Embryonic facial prominence (tissue), 1 donor: ENCODE measurements at regions not wholly inside any gene's neighbourhood (a gene's known extent, or its start where the extent isn't known, plus 50 kb on each side); places are given as distances from the start of the nearest gene placed in this dataset.

ENCODE experiments used
- DNase-seq: peaks from one replicate; pipeline ENCODE4 v3.0.0-alpha.2; 2016; ENCODE audit errors: extremely low spot score

DNA sequence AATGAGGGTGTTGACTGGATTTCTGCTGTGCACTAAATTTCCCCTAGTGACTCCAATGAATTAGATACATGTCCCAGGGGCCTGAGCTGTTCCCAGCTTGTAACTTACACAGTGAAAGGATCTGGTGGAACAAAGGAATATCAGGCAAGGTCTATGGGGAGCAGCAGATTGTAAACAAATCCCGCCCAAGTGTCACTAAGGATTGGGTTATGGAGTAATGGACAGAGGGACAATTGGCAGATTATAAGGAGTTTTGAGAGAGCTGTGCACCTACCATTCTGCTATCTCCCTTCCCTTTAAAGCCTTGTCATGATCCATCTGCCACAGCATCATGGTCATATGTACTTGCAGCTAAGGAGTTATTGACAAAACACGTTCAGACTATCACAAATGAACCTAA is 183.0 kb downstream of the RAB11FIP2 start:
- no peak for DNase-seq

DNA sequence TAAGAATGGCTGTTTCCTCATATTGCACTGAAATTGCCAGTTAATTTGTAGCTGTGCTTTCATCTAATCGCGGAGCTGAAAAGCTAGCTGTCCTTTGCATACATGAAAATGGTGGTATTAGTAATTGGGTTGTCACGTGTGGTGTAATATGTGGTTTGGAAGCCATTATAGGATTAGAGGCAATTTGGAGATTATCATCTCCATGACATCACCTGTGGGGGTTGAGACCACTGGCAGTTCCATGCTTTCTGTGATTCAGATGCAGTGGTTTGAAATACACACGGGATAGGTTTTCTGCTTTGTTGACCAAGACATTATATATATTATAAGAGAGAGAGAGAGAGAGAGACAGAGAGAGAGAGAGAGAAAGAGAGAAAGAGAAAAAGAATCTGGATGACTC is 180.8 kb downstream of the RAB11FIP2 start:
- no peak for DNase-seq

DNA sequence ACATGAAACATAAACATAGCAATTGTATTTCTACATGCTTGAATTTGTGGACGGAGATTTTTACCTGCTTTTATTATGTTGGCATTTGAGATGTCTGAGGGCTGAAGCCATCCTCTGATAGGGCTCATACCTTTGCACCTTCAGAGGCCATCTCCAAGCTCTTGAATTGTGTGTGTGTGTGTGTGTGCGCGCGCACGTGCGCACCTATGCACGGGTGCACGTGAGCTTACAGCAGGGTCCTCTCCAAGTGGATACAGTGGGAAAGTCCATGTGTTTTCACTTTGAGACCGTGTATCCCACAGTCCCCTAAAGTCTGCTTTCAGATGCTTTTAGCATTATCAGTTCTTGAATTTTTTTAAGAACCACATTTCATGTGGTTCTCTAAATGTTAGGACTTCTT is 178.6 kb downstream of the RAB11FIP2 start:
- DNase-seq = no peak

DNA sequence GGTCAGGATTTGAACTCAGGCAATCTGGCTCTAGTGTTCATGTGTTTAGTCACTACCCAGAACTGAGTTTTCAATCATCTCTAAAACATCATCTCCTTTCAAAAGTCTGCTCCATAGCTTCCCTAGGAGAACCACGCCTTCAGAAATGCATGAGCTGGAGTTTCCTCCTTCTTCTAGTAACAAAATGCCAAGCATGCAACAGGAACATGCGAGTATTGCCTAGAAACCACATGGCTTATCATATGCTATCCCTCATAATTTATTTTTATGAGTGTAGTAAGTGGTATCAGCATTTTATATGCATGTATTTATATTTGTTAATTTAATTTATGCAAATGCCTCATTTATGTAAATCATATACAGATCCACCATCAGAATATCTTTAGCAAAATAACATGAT is 170.9 kb downstream of the RAB11FIP2 start:
- DNase-seq = no peak

DNA sequence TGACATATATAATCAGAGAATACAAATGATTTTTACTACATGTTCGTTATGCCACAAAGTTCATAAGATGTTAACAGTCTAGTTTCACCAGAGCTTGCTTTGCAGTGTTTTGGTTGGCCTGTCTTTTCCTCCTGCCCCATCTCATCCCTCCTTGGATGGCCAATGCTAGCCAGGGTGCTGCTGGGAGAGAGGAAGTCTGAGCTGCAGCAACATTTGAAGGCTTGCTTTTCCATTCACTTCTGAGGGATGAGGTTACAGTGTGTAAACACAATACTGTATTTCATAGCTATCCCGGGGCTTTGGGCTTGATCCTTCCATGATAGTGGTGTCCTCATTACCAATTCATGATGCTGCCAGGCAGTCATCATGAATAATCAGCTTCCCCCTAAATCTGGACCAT is 170.5 kb downstream of the RAB11FIP2 start:
- DNase-seq = no peak

DNA sequence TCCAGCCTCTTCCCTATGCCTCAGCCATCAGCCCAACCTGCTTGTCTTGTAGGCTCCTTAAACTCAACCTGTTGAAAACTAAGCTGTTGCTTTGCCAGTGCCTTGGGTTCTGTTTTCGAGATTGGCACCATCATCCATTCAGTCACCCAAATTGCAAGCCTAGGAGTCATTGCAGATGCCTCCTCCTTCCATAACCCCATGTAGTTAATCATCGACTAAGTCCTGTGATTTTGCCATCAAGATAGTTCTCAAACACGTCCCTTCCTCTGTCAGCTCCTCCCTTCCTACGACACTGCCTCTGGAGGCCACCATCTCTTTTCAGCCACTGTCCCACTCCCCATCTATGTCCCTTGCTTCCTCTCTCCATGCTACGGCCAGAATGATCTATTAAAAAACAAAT is 168.1 kb downstream of the RAB11FIP2 start:
- no peak for DNase-seq

DNA sequence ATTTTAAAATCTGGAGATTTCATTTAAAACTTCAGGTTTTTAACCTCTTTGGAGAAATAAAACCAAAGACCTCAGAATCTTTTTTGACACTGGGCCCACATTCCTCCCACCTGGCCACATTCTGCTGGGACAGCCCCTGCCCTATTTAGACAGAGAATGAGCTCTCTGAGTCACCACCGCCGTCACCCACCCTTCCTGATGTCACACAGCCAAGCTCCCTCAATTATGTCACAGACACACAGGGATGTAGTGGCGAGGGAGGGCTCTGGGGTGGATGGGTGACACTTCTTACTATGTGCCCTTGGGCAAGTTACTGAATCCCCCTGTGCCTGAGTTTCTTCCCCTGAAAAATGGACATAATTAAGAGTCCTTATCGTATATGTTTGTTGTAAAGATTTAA is 162.6 kb downstream of the RAB11FIP2 start:
- no peak for DNase-seq

DNA sequence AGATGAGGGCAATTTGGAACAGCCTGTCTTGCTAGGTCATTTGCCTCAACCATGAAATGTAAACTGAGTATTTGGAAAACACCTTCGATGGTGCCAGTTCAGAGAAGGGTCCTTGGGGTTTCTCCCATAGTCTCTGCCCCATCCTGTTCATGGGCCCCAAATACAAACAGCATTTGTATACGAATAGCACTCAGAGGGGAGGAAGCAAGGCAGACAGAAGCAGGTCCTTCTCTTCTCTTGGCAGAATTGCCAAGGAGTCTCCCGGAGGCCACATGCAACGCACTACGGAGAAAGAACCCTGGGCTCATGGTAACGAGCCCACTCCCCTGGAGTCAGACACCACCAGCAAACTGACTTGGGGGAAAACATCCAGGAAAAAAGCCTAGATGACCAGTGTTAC is 162.1 kb downstream of the RAB11FIP2 start:
- no peak for DNase-seq

DNA sequence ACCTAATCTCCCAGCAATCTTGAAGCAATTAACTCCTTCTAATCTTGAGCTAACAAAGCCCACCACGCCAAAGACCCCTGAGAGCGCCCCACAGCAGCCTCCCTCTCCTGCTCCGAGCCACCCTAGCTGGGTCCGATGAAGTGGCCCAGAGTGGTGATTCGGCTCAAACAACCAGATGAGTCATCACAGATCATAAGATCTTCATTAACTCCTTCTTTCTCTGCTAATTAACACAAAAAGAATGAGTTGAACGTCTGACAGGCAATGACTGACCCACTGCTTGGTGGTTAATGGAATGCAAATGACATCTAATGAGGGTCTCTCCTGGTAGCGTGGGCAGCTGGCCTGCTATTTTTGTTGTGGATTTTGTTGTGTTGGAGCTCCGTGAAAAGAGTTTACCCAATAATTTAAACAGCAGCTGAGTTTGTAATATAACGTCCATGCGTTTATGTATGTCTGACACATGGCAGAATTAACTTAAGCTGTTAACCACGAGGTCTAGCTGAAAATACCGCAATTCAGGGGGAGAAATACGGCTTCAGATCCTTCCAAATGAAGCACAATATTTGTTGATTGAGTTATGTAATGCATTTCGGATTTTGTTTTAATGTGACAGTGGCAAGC is 161.4 kb downstream of the RAB11FIP2 start:
- DNase-seq = no peak

DNA sequence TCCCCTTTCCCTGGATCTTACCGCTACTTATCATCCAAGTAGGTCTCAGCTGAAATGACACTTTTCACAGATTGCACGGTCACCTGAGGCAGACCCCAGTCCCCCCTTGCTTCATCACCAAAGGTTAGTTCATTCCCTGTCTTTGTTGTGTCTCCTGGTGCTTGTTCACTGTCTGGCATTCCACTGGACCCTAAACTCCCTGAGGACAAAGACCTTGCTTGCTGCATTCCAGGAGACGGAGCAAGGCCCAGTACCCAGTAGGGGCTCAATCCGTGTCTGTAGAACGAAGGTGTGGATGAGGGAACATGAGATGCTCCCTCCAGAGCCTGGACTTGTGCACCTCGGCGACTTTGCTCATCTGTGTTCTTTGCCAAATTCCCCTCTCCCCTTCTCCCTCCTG is 160.0 kb downstream of the RAB11FIP2 start:
- no peak for DNase-seq

DNA sequence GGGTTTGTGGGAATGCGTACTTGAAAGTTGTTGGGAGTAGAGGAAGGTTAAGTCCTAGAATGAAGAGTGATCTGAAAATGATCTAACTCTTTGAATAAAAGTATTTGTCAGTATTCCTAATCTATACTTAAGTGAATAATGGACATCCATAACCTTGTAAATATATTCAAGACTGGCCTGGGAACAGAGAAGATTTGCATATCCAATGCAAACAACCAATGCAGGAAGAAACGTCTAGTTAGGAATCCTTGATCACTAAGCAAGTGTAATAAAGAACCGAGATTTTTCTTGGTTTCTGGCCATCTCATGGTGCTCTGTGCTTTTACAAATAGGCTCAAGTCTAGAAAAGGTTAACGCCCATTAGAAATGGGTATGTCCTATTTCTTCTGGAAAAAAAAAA is 157.1 kb downstream of the RAB11FIP2 start:
- no peak for DNase-seq

DNA sequence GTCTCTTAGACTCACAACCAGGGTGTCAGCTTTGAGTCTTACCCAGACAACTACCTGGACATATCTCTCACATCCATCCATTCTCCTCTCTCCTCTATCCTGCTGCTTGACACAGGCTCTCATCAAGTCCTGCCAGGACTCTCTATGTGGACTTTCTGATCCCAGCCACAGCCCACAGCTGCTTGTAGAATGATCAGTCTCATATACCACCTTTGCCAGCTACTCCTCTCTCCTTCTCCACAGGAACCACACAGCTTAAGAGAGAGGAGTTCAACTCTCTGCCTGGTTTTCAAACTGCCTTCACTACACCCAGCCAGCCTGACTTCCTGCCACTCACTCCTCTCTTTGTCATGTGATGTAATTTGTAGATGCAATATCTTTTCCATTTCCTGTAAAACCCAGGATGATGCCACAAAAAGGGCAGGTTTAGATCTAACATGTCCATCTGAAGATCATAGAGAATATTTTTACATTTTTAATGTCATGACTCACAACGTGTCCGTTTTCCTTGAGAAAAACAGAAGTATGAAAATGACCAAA is 154.0 kb downstream of the RAB11FIP2 start:
- DNase-seq = no peak

DNA sequence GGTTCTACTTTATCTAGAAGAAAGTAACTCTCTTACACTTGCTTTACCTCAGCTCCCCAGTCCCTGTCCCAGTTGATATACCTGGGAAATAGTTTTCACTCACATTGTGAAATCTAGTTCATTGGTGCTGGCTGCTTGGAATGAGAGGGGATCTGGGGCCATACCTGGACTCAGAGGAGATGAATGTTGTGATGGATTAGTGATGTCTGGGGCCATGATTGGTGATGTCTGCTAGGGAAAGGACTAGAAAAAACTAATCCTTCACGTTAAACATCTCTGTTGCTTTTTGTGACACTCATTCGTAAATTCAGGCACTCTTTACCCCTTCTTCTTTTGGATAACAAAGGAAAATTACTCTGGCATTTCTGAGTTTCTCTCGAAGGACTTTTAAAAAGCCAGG is 152.4 kb downstream of the RAB11FIP2 start:
- DNase-seq = no peak

DNA sequence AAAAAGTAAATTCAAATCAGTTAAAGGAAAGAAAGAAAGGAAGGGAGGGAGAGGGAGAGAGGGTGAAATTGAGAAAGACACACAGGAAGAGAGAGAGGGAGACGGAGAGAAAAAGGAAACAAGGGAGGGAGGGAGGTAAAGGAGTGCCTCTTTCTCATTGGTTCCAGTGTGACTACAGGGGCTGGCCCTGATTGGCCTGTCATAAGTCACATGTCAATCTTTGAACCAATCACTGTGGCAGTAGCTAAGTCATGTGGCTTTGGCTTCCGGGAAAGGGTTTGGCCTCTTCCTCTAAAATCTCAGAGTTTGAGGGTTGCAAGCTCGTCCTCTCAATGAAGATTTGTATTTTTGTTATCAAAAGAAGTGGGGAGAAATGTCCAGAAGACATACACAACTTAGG is 150.2 kb downstream of the RAB11FIP2 start:
- no peak for DNase-seq

DNA sequence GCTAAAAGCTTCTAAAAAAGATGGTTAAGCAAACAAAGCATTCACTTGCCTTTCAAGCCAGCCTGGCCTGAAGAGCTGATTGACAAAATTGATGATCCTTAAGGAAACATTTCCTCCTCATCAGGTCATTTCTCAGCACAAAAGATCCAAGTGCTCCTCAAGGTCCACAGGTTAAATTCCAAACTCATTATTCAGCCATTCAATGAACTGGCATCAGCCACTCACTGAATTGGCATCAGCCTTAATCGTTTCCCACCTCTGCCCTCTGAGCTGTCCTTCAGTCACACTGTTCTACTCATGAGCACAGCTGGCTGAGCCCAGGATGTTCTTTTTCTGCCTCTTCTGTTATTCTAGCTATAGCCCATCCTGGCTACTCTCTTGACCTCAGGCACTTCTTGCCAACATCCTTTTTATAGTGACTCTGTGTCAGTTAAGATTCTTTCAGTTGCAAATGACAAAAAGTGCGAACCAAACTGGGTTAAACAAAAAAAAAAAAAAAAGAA is 147.5 kb downstream of the RAB11FIP2 start:
- DNase-seq = no peak

DNA sequence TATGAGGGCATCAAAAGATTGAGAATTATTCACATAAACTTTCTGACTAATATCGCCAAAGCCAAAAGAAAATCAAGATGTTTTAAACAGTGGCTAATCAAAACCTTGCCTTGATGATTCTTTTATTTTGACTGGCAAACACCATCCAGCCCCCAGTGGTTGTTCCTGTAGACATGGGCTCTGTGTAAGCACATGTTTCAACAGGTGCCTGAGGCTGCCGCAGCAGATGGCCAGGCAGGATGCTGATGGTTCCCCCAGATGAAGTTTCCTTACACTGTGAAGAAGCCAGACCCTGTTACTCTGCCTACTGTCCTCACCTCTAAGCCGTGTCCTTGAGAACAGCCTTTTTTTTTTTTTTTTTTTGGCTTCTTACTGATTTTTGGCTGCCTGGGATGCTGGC is 146.5 kb downstream of the RAB11FIP2 start:
- DNase-seq = no peak

DNA sequence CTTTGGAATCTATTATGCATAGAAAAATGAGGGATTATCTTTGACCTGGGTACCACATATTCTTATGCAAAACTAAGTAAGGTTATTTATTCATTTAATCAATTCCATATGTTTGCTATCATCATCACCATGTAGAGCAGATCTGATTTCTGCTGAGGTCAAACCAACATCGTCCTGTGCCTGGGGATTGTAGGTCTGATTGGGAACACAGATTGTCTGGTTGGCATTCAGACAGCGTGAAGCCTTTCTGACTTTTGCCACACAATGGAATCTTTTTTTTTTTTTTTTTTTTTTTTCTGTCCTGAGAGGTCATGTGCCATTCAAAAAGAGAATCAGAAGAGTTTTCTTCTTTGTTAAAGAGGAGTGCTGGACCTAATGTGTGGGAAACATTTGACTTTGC is 142.9 kb downstream of the RAB11FIP2 start:
- no peak for DNase-seq

DNA sequence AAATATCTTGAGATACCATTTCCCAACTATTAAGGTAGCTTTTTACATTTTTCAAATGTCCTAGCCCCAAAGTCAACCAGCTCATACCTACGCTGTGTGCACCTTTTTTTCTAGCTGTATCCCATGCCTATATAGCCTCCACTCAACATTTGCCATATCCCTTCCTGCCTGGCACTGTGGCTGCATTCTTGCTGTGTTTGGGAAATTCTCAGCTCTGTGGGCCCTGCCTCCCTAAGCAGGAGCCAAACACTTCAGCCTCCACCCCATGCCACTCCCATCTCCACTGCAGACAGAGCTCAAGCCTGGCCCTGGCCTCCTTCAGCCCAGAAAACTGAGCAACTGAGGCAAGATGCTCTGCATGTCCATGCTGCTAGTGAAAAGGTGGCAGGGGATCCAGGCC is 141.3 kb downstream of the RAB11FIP2 start:
- no peak for DNase-seq

DNA sequence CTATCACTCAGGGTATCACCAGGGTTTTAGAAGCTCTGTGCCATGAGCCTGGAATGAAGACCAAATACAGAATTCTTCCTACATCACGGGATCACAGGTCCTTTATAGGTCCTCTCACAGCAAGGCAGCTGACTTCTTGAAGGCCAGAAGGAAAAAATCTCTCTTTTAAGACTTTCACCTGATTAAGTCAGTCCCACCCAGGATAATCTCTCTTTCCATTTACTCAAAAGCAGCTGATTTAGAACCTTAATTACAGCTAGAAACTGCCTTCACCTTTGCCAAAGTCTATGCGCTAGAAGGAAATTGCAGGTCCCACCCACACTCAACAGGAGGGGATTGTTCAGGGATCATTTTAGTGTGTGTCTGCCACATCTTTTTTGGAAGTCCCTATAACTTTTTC is 135.1 kb downstream of the RAB11FIP2 start:
- no peak for DNase-seq

DNA sequence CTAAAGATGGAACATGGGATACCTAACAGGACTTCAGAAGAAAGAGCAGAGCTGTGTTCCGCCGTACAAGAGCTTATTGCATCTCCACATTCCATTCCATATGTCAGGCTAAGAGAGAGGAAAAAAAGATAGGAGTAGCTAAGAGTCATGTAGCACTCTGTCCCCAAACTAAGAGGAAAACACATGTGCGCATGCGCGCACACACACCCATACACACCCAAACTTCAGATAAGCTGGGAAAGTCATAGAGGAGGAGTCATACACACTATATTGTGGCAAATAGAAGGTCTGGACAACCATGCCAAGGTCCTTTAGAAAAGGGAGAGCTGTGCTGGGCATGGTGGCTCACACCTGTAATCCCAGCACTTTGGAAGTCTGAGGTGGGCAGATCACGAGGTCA is 132.4 kb downstream of the RAB11FIP2 start:
- DNase-seq = no peak

DNA sequence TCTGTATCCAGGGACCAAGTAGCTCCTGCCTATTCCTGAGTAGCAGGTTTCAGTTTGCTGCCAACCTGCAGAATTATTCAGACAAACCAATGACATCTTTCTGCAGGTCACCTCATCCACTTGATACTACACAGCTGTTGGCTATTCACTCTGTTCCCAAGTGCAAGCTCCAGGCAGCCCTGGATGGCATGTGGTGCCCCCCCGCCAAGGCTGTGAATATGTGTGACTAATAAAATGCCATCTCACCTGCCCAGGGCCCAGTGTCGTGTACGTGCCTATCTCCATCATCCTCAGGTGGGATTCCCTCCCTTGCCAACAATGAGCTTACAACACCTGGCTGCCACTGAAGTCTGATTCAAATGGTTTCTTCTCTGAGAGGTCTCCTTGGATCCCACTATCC is 125.8 kb downstream of the RAB11FIP2 start:
- DNase-seq = no peak

DNA sequence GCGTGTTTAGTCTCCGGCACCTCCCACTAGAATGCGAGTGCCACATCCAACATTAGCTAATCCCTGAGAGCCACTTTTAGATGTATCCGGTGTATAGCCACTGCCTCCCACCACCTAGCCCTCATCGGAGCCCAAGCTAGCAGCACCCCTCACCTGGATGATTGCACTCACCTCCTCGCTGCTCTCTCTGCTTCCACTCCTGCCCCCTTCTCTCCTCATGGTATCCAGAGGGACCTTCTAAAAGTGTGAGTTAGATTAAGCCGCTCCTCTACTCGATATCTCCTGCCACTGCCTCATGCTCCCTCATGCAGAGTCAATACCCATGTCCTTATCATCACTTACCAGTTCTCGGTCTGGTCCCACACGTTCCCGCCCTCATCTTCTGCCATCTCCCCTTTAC is 125.3 kb downstream of the RAB11FIP2 start:
- DNase-seq = no peak

DNA sequence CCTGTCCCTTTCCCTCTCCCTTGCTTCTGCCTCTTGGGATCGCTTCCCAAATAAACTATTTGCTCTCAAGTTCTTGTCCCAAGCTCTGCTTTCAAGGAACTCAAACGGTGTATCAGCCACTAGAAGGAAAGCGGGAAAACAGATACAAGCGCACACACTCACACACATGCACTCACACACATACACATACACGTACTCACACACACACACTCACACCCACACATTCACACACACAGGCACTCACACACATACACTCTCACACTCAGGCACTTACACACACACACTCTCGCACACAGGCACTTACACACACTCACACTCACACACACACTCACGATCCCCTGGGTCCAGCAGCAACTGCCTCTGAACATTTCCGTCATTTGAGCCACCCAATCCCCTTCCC is 121.9 kb downstream of the RAB11FIP2 start:
- no peak for DNase-seq

DNA sequence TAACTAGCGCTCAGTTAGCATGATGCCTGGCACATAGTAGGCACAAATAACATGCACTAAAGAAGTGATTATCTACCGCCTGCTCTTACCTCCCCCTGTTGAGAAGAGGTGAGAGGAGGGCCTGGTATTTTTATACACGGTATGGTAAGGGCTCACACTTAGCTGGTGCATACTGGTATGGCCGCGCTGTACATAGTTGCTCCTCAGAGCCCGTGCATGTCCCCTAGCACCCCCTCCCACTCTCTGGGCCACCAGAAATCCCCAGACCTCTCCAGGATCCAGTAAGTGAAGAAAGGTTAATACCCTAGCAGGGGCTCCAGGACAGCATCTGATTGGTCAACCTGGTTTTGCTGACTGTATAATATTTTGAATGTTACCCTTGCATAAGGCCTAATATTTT is 121.4 kb downstream of the RAB11FIP2 start:
- no peak for DNase-seq
